Ishikawa (cell line): ENCODE measurements at regions not wholly inside any gene's neighbourhood (a gene's known extent, or its start where the extent isn't known, plus 50 kb on each side); places are given as distances from the start of the nearest gene placed in this dataset.

Experiments
- CEBPB ChIP-seq: IDR thresholded peaks from 2 replicates; pipeline ENCODE4 v1.6.1; 2012
- CREB1 ChIP-seq: IDR thresholded peaks from 2 replicates; pipeline ENCODE4 v1.6.1; 2012; ENCODE audit warnings: low read depth
- EGR1 ChIP-seq: IDR thresholded peaks from 2 replicates; pipeline ENCODE4 v1.6.1; 2012
- EP300 ChIP-seq: IDR thresholded peaks from 2 replicates; pipeline ENCODE4 v1.6.1; 2012; ENCODE audit warnings: borderline replicate concordance
- FOXM1 ChIP-seq: IDR thresholded peaks from 2 replicates; pipeline ENCODE4 v1.6.1; 2012; ENCODE audit warnings: low read depth, borderline replicate concordance
- NFIC ChIP-seq: IDR thresholded peaks from 2 replicates; pipeline ENCODE4 v1.6.1; 2012
- RAD21 ChIP-seq: IDR thresholded peaks from 2 replicates; pipeline ENCODE4 v1.6.1; 2012; ENCODE audit warnings: low read depth
- TAF1 ChIP-seq: IDR thresholded peaks from 2 replicates; pipeline ENCODE4 v1.6.1; 2012; ENCODE audit warnings: low read depth, mild to moderate bottlenecking
- TCF12 ChIP-seq: IDR thresholded peaks from 2 replicates; pipeline ENCODE4 v1.6.1; 2012; ENCODE audit warnings: low read depth
- TEAD4 ChIP-seq: IDR thresholded peaks from 2 replicates; pipeline ENCODE4 v1.6.1; 2012
- YY1 ChIP-seq: IDR thresholded peaks from 2 replicates; pipeline ENCODE4 v1.6.1; 2012; ENCODE audit warnings: low read depth
- ZBTB7A ChIP-seq: IDR thresholded peaks from 2 replicates; pipeline ENCODE4 v1.6.1; 2012; ENCODE audit warnings: low read depth
- TF ChIP-seq, protein P1 (sequence below): IDR thresholded peaks from 2 replicates; pipeline ENCODE4 v1.6.1; 2012
- TF ChIP-seq, protein P2 (sequence below): IDR thresholded peaks from 2 replicates; pipeline ENCODE4 v1.6.1; 2012; ENCODE audit warnings: low read depth, mild to moderate bottlenecking
- TF ChIP-seq, protein P3 (sequence below): IDR thresholded peaks from 2 replicates; pipeline ENCODE4 v1.6.1; 2012

DNA sequence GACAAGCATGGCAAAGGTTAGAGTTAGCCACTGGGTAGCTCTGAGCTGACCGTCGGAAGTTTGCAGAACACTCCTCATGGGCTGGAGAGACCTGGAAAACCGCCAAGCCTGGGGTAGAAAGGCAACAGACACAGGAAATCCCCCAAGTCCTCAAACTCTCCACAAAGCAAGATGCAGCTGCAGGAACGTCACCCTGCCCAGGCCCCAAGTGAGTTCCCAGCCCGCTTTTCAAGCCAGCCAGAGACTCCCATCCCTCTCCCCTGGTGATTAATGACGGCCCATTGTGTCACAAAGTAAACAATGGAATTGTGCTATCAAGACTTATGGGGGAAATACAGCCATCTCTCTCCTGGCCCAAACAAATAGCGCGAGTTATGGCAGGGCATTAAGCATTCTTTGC, 633.0 kb downstream of the TBC1D22A start:
- TF ChIP-seq YY1 (no peak), ZBTB7A (no peak), RAD21 (no peak), EGR1 (no peak), CREB1 (no peak), FOXM1 (no peak), EP300 (no peak), TEAD4 (no peak), CEBPB (no peak), TAF1 (no peak), TCF12 (no peak), NFIC (no peak)
- TF ChIP-seq, protein P1, sequence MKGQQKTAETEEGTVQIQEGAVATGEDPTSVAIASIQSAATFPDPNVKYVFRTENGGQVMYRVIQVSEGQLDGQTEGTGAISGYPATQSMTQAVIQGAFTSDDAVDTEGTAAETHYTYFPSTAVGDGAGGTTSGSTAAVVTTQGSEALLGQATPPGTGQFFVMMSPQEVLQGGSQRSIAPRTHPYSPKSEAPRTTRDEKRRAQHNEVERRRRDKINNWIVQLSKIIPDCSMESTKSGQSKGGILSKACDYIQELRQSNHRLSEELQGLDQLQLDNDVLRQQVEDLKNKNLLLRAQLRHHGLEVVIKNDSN: no peak
- TF ChIP-seq, protein P2, sequence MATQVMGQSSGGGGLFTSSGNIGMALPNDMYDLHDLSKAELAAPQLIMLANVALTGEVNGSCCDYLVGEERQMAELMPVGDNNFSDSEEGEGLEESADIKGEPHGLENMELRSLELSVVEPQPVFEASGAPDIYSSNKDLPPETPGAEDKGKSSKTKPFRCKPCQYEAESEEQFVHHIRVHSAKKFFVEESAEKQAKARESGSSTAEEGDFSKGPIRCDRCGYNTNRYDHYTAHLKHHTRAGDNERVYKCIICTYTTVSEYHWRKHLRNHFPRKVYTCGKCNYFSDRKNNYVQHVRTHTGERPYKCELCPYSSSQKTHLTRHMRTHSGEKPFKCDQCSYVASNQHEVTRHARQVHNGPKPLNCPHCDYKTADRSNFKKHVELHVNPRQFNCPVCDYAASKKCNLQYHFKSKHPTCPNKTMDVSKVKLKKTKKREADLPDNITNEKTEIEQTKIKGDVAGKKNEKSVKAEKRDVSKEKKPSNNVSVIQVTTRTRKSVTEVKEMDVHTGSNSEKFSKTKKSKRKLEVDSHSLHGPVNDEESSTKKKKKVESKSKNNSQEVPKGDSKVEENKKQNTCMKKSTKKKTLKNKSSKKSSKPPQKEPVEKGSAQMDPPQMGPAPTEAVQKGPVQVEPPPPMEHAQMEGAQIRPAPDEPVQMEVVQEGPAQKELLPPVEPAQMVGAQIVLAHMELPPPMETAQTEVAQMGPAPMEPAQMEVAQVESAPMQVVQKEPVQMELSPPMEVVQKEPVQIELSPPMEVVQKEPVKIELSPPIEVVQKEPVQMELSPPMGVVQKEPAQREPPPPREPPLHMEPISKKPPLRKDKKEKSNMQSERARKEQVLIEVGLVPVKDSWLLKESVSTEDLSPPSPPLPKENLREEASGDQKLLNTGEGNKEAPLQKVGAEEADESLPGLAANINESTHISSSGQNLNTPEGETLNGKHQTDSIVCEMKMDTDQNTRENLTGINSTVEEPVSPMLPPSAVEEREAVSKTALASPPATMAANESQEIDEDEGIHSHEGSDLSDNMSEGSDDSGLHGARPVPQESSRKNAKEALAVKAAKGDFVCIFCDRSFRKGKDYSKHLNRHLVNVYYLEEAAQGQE: no peak
- TF ChIP-seq, protein P3, sequence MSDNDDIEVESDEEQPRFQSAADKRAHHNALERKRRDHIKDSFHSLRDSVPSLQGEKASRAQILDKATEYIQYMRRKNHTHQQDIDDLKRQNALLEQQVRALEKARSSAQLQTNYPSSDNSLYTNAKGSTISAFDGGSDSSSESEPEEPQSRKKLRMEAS: no peak

DNA sequence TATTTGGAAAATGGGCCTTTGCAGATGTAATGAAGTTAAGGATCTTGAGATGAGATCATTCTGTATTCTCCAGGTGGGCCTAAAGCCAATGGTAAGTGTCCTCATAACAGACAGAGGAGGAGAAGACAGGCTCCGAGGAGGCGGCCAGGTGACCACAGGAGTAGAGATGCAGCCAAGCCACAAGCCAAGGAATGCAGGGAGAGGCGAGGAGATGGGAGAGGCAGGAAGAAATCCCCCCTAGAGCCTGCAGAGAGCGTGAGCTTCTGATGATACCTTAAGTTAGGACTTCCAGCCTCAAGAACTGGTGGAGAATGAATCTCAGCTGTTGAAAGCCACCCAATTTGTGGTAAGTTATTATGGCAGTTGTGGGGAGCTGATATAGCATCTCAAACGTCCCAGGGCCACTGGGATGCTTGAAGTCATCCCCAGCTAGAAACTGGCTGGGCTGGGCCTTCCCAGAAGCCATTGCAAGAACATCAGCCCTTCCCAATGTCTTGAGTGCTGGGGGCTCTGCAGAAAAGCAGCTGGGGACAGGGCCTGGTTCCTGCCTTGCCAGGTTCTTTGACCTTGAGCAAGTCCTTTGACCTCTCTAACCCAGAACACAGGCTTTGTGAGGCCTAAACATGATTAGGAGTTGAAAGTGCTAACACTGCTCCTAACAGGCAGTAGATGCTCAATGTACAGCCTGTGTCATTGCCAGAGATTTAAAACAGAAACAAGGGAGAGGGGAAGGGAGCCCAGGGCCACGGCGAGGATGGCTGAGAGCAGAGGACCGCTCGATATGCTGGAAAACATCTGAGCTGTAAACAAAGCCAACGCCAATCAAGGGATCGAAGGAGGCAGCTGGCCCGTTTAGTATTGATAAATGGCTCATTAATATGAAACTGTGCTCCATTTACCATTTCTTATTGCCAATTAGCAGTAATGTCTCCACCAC, 632.3 kb downstream of the TBC1D22A start:
- TF ChIP-seq, protein P3: no peak
- TF ChIP-seq, protein P2: no peak
- TF ChIP-seq NFIC (no peak), YY1 (no peak), RAD21 (no peak), ZBTB7A (no peak), EGR1 (no peak), TAF1 (no peak), TEAD4 (no peak), FOXM1 (no peak), CEBPB (no peak), EP300 (no peak), TCF12 (no peak)
- TF ChIP-seq, protein P1: no peak

DNA sequence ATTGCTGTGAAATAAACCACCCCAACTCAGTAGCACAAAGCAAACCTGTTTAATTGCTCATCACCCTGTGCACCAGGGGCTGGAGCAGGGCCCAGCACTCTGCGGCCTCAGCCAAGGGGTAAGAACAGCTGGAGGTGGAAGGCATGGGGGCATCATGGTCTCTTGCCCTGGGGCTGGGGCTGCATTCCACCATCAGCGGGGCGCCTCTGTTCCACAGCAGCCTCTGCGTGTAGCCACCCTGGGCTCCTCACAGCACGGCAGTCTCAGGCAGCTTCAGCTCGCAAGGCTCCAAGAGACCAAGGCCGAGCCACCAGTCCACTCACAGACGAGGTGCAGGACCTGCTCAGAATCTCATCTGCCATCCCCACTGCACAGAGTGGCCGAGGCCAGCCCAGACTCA, 630.7 kb downstream of the TBC1D22A start:
- no peak for TF ChIP-seq EP300
- no peak for TF ChIP-seq ZBTB7A
- no peak for TF ChIP-seq CEBPB
- TF ChIP-seq, protein P1: no peak
- TF ChIP-seq TAF1: no peak
- no peak for TF ChIP-seq NFIC
- TF ChIP-seq TEAD4: no peak
- TF ChIP-seq, protein P2: no peak
- TF ChIP-seq RAD21: no peak

DNA sequence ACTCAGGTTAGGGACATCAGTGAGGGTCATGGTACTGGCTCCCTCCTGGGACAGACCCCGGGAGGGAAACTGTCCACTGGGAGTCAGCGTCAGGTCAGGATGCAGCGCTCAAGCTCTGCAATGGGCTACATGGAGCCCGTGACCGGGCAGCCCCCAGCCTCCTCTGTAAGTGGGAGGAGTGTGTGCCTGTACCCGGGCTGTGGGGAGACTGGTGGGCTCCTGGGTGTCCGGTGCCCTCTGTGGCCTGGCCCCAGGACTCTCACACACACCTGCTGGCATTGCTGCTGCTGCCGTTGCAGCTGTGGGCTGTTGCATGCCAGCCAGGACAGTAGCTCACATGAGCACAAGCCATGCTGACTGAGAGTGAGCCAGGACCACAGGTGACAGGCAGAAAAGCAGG, 630.3 kb downstream of the TBC1D22A start:
- TF ChIP-seq EGR1: no peak
- TF ChIP-seq CREB1: no peak
- no peak for TF ChIP-seq CEBPB
- no peak for TF ChIP-seq YY1
- TF ChIP-seq RAD21: no peak
